Neural cell (in vitro differentiated cells): ENCODE measurements at regions not wholly inside any gene's neighbourhood (a gene's known extent, or its start where the extent isn't known, plus 50 kb on each side); places are given as distances from the start of the nearest gene placed in this dataset.

ENCODE experiments used
- CTCF ChIP-seq: fragments of 450-650 bp; IDR thresholded peaks from 2 replicates; pipeline ENCODE4 v1.5.1; 2014; ENCODE audit warnings: antibody characterized with exemption, mild to moderate bottlenecking, moderate library complexity; ENCODE audit not compliant: poor library complexity, severe bottlenecking
- REST ChIP-seq: IDR thresholded peaks from 2 replicates; pipeline ENCODE4 v1.6.1; 2012; ENCODE audit warnings: borderline replicate concordance
- TAF1 ChIP-seq: IDR thresholded peaks from 2 replicates; pipeline ENCODE4 v1.6.1; 2012; ENCODE audit warnings: low read depth

- TF ChIP-seq CTCF: no peak
- TF ChIP-seq TAF1: no peak
- TF ChIP-seq REST: no peak
Measured at GRCh38 chr3:153845311-153845710, 275.9 kb upstream of the ARHGEF26 start.
